GM12892 (cell line): ENCODE measurements at regions not wholly inside any gene's neighbourhood (a gene's known extent, or its start where the extent isn't known, plus 50 kb on each side); places are given as distances from the start of the nearest gene placed in this dataset.
A peak's percentile ranks its signal among the peaks of the same experiment; 100 is the strongest.

Source experiments
- DNase-seq: peaks from one replicate; pipeline ENCODE4 v3.0.0; 2011; ENCODE audit not compliant: insufficient read length
- FAIRE-seq: peaks from 2 replicates; lab custom pipeline; 2011; peaks lifted over from hg19 to GRCh38; lab: Jason Lieb, UNC
- POLR2A ChIP-seq: IDR thresholded peaks from 2 replicates; pipeline ENCODE4 v1.6.1; 2011; ENCODE audit warnings: low read depth, low read length, control low read depth
- POLR2AphosphoS5 ChIP-seq: IDR thresholded peaks from 2 replicates; pipeline ENCODE4 v1.6.1; 2011; ENCODE audit warnings: low read depth, low read length, control low read depth
- TAF1 ChIP-seq: IDR thresholded peaks from 2 replicates; pipeline ENCODE4 v1.6.1; 2011; ENCODE audit warnings: low read depth, mild to moderate bottlenecking, control low read depth, low read length, borderline replicate concordance

DNA sequence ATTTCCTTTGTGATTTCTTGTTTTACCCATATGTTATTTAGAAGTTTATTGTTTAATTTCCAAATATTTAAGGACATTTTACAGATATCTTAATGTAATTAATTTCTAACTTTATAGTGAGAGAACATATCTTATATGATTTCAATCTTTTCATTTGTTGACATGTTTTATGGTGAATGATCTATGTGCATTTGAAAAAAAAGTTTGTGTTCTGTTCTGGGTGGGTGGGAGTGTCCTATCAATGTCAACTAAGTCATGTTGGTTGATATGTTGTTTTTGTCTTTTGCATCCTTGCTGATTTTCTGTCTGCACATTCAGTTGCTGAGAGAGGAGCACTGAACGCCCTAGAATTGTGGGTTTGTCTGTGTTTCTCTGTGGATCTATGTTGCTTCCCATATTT, 50.3 kb upstream of the CBFA2T3 start:
- DNase-seq (no peak), FAIRE-seq (no peak)
- TF ChIP-seq POLR2A (no peak), POLR2AphosphoS5 (no peak), TAF1 (no peak)

DNA sequence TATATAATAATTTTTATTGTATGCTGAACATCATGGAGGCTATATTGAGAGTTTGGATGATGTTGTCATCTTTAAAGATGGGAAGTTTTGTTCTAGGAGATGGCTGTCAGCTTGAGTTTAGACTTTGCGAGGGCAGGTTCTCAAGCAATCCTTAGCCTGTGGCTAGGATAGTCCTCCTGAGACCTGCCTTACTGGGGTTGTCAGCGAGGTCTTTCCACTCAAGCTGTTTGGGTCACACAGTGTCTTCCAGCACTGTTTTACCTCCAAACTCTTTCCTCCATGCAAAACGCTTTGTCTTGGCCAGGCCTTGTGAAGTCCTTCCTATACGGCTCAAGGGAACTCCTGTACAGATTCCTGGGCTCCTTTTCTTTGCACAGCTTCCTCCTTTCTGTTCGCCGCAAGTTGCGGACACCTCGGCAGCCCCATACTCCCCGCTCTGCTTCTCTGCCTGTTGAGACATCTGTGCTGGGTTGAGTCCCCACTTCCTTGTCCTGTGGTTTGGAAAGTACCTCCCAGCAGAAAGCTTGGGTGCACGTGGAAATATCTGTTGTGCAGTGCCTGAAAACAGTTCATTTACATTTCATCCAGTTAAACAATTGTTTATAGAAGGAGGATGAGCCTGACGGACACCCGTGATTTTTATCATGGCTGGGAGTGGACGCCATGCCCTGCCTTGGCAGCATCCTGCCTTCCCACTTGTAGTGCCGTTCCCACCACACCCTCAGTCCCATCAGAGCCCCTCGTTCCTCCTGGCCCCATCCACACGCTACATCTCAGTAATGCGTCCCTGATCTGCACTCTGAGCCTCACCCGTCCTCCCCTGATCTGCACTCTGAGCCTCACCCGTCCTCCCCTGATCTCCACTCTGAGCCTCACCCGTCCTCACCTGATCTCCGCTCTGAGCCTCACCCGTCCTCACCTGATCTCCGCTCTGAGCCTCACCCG, 55.0 kb upstream of the CBFA2T3 start:
- FAIRE-seq (peak; percentile 96), DNase-seq (no peak)
- TF ChIP-seq POLR2A: no peak
- TF ChIP-seq TAF1: no peak
- TF ChIP-seq POLR2AphosphoS5: no peak

GRCh38 chr16:89033304-89033703, 56.3 kb upstream of the CBFA2T3 start:
- no peak for FAIRE-seq

GRCh38 chr16:89033796-89034572, 57.0 kb upstream of the CBFA2T3 start:
- FAIRE-seq (no peak), DNase-seq (no peak)
- TF ChIP-seq TAF1 (no peak), POLR2AphosphoS5 (no peak), POLR2A (no peak)

More at GRCh38 chr16:89033304-89033703, 56.3 kb upstream of the CBFA2T3 start:
- TF ChIP-seq POLR2A (no peak), TAF1 (no peak), POLR2AphosphoS5 (no peak)
- no peak for DNase-seq

GRCh38 chr16:89034573-89034961, 57.6 kb upstream of the CBFA2T3 start:
- FAIRE-seq: no peak
- TF ChIP-seq POLR2AphosphoS5: no peak
- TF ChIP-seq POLR2A: no peak
- TF ChIP-seq TAF1: no peak

GRCh38 chr16:89034971-89035668, 58.1 kb upstream of the CBFA2T3 start:
- DNase-seq (no peak), FAIRE-seq (no peak)
- no peak for TF ChIP-seq POLR2A

More at GRCh38 chr16:89034573-89034961, 57.6 kb upstream of the CBFA2T3 start:
- no peak for DNase-seq

- no peak for TF ChIP-seq POLR2AphosphoS5
- TF ChIP-seq TAF1: no peak
- TF ChIP-seq POLR2A: no peak
- DNase-seq (no peak), FAIRE-seq (no peak)
These were observed 57.7 kb upstream of the ACSF3 start for GRCh38 chr16:89035669-89036570.

GRCh38 chr16:89036776-89037175, 56.9 kb upstream of the ACSF3 start:
- TF ChIP-seq TAF1 (no peak), POLR2AphosphoS5 (no peak), POLR2A (no peak)
- DNase-seq (no peak), FAIRE-seq (no peak)

- TF ChIP-seq TAF1 (no peak), POLR2AphosphoS5 (no peak), POLR2A (no peak)
- FAIRE-seq: no peak
- no peak for DNase-seq
These were observed 56.1 kb upstream of the ACSF3 start for GRCh38 chr16:89037261-89038152.
